22Rv1 (cell line): ENCODE measurements at regions not wholly inside any gene's neighbourhood (a gene's known extent, or its start where the extent isn't known, plus 50 kb on each side); places are given as distances from the start of the nearest gene placed in this dataset.

Experiments used
- ZFX ChIP-seq: fragments of 450-650 bp; IDR thresholded peaks from 2 replicates; pipeline ENCODE4 v1.6.1; 2017; ENCODE audit warnings: antibody characterized with exemption, borderline replicate concordance
- TF ChIP-seq, protein P1 (sequence below): fragments of 450-650 bp; IDR thresholded peaks from 2 replicates; pipeline ENCODE4 v1.5.1; 2017; ENCODE audit warnings: mild to moderate bottlenecking

- TF ChIP-seq, protein P1, sequence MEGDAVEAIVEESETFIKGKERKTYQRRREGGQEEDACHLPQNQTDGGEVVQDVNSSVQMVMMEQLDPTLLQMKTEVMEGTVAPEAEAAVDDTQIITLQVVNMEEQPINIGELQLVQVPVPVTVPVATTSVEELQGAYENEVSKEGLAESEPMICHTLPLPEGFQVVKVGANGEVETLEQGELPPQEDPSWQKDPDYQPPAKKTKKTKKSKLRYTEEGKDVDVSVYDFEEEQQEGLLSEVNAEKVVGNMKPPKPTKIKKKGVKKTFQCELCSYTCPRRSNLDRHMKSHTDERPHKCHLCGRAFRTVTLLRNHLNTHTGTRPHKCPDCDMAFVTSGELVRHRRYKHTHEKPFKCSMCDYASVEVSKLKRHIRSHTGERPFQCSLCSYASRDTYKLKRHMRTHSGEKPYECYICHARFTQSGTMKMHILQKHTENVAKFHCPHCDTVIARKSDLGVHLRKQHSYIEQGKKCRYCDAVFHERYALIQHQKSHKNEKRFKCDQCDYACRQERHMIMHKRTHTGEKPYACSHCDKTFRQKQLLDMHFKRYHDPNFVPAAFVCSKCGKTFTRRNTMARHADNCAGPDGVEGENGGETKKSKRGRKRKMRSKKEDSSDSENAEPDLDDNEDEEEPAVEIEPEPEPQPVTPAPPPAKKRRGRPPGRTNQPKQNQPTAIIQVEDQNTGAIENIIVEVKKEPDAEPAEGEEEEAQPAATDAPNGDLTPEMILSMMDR: no peak
- no peak for TF ChIP-seq ZFX
Measured at GRCh38 chr17:34416116-34416515, 53.1 kb upstream of the CCL1 start.
